ENCODE measurements at regions not wholly inside any gene's neighbourhood (a gene's known extent, or its start where the extent isn't known, plus 50 kb on each side); places are given as distances from the start of the nearest gene placed in this dataset.
"Not testable (repeated sequence)": the region's sequence is repeated elsewhere in the genome, so short reads cannot be mapped to it uniquely, and the experiment has no call there.

DNA sequence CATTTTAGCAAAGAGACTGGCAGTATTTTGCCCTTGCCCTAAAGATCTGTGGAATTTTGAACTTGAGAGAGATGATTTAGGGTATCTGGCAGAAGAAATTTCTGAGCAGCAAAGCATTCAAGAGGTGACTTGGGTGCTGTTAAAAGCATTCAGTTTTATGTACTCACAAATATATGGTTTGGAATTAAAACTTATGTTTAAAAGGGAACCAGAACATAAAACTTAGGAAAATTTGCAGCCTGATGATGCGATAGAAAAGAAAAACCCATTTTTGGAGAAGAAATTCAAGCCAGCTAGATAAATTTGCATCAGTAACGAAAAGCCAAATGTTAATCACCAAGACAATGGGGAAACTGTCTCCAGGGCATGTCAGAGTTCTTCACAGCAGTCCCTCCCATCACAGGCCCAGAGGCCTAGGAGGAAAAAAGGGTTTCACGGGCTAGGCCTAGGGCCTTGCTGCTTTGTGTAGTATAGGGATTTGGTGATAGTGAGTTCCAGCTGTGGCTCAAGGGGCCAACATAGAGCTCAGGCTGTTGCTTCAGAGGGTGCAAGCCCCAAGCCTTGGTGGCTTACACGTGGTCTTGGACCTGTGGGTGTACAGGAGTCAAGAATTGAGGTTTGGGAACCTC is 104.4 kb downstream of the ASB1 start:
- not testable (repeated sequence) for H3K27me3 ChIP-seq; H3K4me3 ChIP-seq; H3K9me3 ChIP-seq (replicated peaks); H3K4me1 ChIP-seq; H3K36me3 ChIP-seq; H3K27ac ChIP-seq; DNase-seq

GRCh38 chr2:238543732-238544131 is 117.0 kb downstream of the ASB1 start:
- DNase-seq; H3K4me3 ChIP-seq; H3K4me1 ChIP-seq; H3K9me3 ChIP-seq (replicated peaks); H3K27me3 ChIP-seq; H3K36me3 ChIP-seq; H3K27ac ChIP-seq: not testable (repeated sequence)

- Histone ChIP-seq H3K4me3 (no peak overlapping the region), H3K36me3 (no peaks in the 10 kb centered on the region), H3K27ac (no peak overlapping the region), H3K9me3 (replicated peaks) (peaks cover 2% of the 10 kb centered on the region; the same call in 1 of the 2 replicates), H3K27me3 (no peaks in the 10 kb centered on the region), H3K4me1 (no peaks in the 10 kb centered on the region)
- DNase-seq: no peak
Observed at GRCh38 chr2:238548902-238549462, 122.3 kb downstream of the ASB1 start.

DNA sequence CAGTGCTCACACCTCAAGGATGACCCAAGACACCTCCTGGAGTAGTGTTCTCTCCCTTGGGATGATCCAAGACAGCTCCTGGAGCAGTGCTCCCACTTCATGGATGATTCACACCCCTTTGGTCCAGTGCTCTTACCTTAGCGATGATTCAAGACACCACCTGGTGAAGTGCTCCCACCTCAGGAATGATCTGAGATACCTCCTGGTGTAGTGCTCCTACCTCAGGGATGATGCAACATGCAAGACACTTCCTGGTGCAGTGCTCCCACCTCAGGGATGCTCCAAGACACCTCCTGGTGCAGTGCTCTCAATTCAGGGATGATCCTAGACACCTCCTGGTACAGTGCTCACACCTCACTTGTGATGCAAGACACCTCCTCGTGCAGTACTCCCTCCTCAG is 123.1 kb downstream of the ASB1 start:
- no peaks in the 10 kb centered on the region for H3K27me3 ChIP-seq
- H3K36me3 ChIP-seq: no peaks in the 10 kb centered on the region
- DNase-seq: no peak
- H3K4me3 ChIP-seq: no peak overlapping the region
- H3K4me1 ChIP-seq: no peaks in the 10 kb centered on the region
- H3K27ac ChIP-seq: no peak overlapping the region
- peaks cover 2% of the 10 kb centered on the region; the same call in 1 of the 2 replicates for H3K9me3 ChIP-seq (replicated peaks)

GRCh38 chr2:238551091-238551490 is 124.4 kb downstream of the ASB1 start:
- Histone ChIP-seq H3K36me3 (no peaks in the 10 kb centered on the region), H3K4me3 (no peak overlapping the region), H3K27me3 (peaks cover 4% of the 10 kb centered on the region; the same call in 1 of the 2 replicates), H3K4me1 (no peaks in the 10 kb centered on the region), H3K27ac (no peak overlapping the region), H3K9me3 (replicated peaks) (peaks cover 2% of the 10 kb centered on the region; the same call in 1 of the 2 replicates)
- no peak for DNase-seq

DNA sequence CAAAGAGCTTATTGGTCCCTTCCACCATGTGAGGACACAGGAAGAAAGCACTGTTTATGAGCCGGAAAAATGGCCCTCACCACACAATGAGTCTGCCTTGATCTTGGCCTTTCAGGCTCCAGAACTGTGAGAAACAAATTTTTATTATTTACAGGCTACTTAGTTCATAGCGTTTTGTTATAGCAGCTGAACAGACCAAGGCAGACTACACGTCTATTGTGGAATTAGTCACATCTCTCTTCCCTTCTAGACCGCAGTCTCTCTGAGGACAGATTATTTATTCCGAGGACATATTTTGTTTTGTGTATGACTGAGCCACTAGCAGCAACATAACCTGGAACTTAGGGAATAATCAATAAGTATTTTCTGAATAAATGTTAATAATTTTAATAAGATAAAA is 125.5 kb downstream of the ASB1 start:
- Histone ChIP-seq H3K4me1 (no peaks in the 10 kb centered on the region), H3K9me3 (replicated peaks) (peaks cover 2% of the 10 kb centered on the region; the same call in 1 of the 2 replicates), H3K36me3 (no peaks in the 10 kb centered on the region), H3K27me3 (peaks cover 4% of the 10 kb centered on the region; the same call in 1 of the 2 replicates), H3K27ac (no peak overlapping the region), H3K4me3 (no peak overlapping the region)
- DNase-seq: no peak

DNA sequence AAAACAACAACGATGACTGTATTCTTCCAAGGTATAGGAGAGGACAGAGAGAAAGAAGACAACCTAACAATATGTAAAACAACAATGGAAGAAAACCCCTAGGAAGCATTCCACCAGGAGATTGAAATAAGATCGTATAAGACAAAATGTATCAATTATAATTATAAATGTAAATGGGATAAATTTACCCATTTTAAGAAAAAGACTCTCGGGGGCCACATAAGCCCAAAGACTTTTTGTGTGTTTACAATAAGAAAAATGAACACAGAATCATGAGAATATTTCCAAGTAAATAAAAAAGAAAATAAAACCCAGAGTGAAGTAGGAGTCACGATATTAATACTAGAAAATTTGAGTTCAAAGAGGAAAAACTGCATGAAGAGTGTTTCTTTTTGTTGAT is 126.4 kb downstream of the ASB1 start:
- DNase-seq: no peak
- Histone ChIP-seq H3K4me3 (no peak overlapping the region), H3K36me3 (no peaks in the 10 kb centered on the region), H3K27me3 (peaks cover 4% of the 10 kb centered on the region), H3K9me3 (replicated peaks) (peaks cover 2% of the 10 kb centered on the region; the same call in 1 of the 2 replicates), H3K27ac (no peak overlapping the region), H3K4me1 (no peaks in the 10 kb centered on the region)

GRCh38 chr2:238554468-238555315 is 128.0 kb downstream of the ASB1 start:
- H3K4me3 ChIP-seq: no peak overlapping the region
- no peaks in the 10 kb centered on the region for H3K36me3 ChIP-seq
- peaks cover 8% of the 10 kb centered on the region for H3K27me3 ChIP-seq
- H3K9me3 ChIP-seq (replicated peaks): peaks cover 2% of the 10 kb centered on the region; the same call in 1 of the 2 replicates
- DNase-seq: no peak
- H3K4me1 ChIP-seq: no peaks in the 10 kb centered on the region
- no peak overlapping the region for H3K27ac ChIP-seq

DNA sequence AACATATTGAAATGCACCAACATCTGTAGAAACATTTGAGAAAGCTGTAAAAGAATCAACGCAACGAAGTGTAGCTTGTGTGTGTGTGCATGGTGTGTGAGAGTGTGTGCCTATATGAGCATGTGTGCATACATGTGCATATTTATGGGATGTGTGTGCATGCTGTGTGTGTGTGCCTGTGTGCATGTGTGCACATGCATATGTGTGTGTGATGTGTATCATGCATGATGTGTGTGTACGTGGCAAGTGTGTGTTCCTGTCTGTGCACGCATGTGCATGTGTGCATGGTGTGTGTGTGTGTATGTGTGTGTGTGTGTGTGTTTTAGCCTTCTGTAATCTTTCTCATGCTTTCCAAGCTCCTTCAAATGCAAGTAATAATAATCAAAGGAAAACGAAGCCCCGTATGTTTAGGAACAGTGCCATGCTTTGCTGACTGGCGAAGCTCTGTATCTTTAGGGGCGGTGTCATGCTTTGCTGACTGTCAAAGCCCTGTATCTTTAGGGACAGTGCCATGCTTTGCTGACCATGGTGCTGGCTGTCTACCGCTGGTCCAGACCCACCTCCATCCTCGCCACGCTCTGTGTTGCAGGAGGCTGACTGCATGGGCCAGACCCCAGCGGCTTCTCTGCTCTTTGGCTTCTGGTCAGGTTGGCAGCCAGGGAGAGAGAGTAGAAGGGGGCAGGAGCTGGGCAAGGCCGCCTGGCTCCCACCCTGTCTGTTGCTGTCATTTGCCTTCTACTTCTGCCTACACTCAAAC is 129.2 kb downstream of the ASB1 start:
- no peak overlapping the region for H3K27ac ChIP-seq
- peaks cover 2% of the 10 kb centered on the region; the same call in 1 of the 2 replicates for H3K9me3 ChIP-seq (replicated peaks)
- H3K27me3 ChIP-seq: peaks cover 8% of the 10 kb centered on the region
- H3K36me3 ChIP-seq: no peaks in the 10 kb centered on the region
- H3K4me1 ChIP-seq: no peaks in the 10 kb centered on the region
- no peak overlapping the region for H3K4me3 ChIP-seq
- no peak for DNase-seq

DNA sequence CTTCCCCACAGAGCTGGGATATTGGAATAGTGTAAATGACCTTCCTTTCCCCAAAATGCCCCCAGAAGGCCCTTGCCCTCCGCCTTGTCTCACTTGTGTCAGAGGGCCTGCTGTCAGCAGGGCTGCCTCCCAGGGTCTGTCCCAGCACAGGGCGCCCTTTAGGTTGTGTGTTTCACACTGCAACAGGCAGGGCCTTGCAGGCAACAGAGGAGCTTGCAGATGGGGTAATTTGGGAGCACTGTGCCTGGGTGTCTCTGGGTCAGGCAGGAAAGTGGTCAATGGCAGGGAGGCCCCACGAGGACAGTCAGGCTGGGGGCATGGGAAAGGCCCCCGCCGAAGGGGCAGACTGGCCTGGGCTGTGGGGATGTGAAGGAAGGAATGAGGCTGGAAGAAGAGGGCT is 130.7 kb downstream of the ASB1 start:
- Histone ChIP-seq H3K27me3 (peaks cover 8% of the 10 kb centered on the region), H3K36me3 (no peaks in the 10 kb centered on the region), H3K4me1 (no peaks in the 10 kb centered on the region), H3K4me3 (no peak overlapping the region), H3K9me3 (replicated peaks) (0 out of 2 replicates have a peak, but pooled peaks cover 2% of the 10 kb centered on the region), H3K27ac (no peak overlapping the region)
- no peak for DNase-seq

DNA sequence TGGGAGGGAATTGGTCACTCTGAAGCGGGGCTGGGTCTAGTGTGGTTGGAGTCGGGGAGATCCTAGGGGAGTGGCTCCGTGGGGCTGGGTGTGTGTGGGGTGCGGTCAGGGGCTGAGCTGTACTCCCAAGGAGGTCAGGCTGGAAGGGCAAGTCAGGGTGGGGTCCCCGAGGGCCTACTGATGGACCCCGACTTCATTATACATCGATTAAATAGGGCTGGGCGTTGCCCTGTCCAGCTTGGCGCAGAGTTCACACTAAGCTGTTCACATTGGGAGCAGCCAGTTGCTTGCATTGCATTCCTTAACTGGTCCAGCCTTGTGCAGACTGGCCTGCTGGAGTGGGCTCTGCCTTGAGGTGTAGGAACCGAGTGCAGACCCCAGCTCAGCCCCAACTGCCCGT is 131.2 kb downstream of the ASB1 start:
- no peaks in the 10 kb centered on the region for H3K36me3 ChIP-seq
- H3K27me3 ChIP-seq: peaks cover 11% of the 10 kb centered on the region
- no peak for DNase-seq
- H3K4me1 ChIP-seq: no peaks in the 10 kb centered on the region
- 0 out of 2 replicates have a peak, but pooled peaks cover 2% of the 10 kb centered on the region for H3K9me3 ChIP-seq (replicated peaks)
- no peak overlapping the region for H3K27ac ChIP-seq
- H3K4me3 ChIP-seq: no peak overlapping the region

DNA sequence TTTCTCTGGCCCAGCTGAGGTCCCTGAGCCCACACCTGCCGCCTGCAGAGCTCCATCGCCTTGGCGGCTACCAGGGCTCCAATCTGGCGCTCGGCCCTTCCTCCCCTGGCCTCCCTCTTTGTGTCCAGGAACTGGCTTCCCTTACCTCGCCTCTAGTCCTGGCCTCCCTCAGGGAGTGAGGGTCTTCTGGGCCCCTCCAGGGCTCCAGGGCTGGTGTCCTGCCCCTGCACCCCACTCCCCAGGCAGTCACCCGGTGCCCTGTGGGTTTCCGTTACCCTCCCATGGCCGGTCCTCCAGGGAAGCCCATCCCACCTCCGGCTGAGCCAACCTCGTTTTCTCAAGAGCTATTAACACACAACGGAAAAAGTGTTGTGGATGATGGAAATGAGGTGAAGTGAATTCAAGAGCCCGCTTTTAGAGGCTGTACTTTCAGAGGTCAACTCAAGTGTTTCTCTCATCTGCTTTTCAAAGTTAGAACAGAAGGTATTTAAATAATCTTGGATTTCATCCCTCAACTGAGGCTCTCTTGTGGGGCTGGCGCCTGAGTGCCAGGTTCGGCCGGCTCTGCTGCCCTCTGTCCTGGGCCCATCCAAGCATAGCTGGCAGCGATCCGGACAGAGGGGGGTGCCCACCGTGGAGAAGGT is 131.9 kb downstream of the ASB1 start:
- no peaks in the 10 kb centered on the region for H3K36me3 ChIP-seq
- peaks cover 17% of the 10 kb centered on the region for H3K27me3 ChIP-seq
- H3K27ac ChIP-seq: no peak overlapping the region
- no peaks in the 10 kb centered on the region for H3K9me3 ChIP-seq (replicated peaks)
- no peak overlapping the region for H3K4me3 ChIP-seq
- DNase-seq: no peak
- no peaks in the 10 kb centered on the region for H3K4me1 ChIP-seq

- DNase-seq: peak in 1 of 2 experiments; percentile 8
- Histone ChIP-seq H3K4me1 (no peaks in the 10 kb centered on the region), H3K9me3 (replicated peaks) (no peaks in the 10 kb centered on the region), H3K4me3 (no peak overlapping the region), H3K27me3 (peaks cover 25% of the 10 kb centered on the region), H3K27ac (no peak overlapping the region), H3K36me3 (no peaks in the 10 kb centered on the region)
Observed at GRCh38 chr2:238560234-238560633, 133.5 kb downstream of the ASB1 start.

GRCh38 chr2:238561230-238561629 is 134.5 kb downstream of the ASB1 start:
- H3K36me3 ChIP-seq: no peaks in the 10 kb centered on the region
- H3K27me3 ChIP-seq: peaks cover 22% of the 10 kb centered on the region
- H3K4me1 ChIP-seq: no peaks in the 10 kb centered on the region
- no peak overlapping the region for H3K4me3 ChIP-seq
- no peaks in the 10 kb centered on the region for H3K9me3 ChIP-seq (replicated peaks)
- H3K27ac ChIP-seq: no peak overlapping the region
- no peak for DNase-seq
